IMR-90 (cell line): ENCODE measurements at regions not wholly inside any gene's neighbourhood (a gene's known extent, or its start where the extent isn't known, plus 50 kb on each side); places are given as distances from the start of the nearest gene placed in this dataset.
A peak's percentile ranks its signal among the peaks of the same experiment; 100 is the strongest.

Source experiments
- ATAC-seq: fragments of 200-7000 bp; cut with Tn5 transposase; 2 replicates; pipeline ENCODE4 v1.9.1; 2020; ENCODE audit warnings: low read depth, mild to moderate bottlenecking, moderate library complexity
- BruUV-seq: library from RNA; stranded (reverse); fragments of 400-500 nt; replicated peaks from 2 replicates; lab custom pipeline; 2021; lab: Mats Ljungman, UMichigan
- CTCF ChIA-PET: fragments of 300-600 bp; formaldehyde crosslinking; extraction: SDS; loops from one replicate; lab custom pipeline; 2021; ENCODE audit warnings: antibody characterized with exemption; lab: Yijun Ruan, JAX
- POLR2A ChIA-PET: fragments of 300-600 bp; sonication (Branson Sonifier 250); formaldehyde crosslinking; loops from one replicate; lab custom pipeline; 2022; ENCODE audit warnings: antibody characterized with exemption; ENCODE audit not compliant: unreplicated experiment; lab: Charles Lee
- DNase-seq: peaks from one replicate; pipeline ENCODE4 v3.0.0; 2013
- H2AFZ ChIP-seq: replicated peaks from 2 replicates; pipeline ENCODE3; 2013; ENCODE audit warnings: low read length, mild to moderate bottlenecking; ENCODE audit not compliant: poor library complexity
- H2AK5ac ChIP-seq: 2 replicates; pipeline ENCODE4 v1.6.1; 2013; ENCODE audit warnings: low read depth, low read length, inconsistent platforms
- H2AK9ac ChIP-seq: replicated peaks from 2 replicates; pipeline ENCODE3; 2013; ENCODE audit warnings: mild to moderate bottlenecking, low read depth, low read length, moderate library complexity; ENCODE audit not compliant: poor library complexity
- H2BK120ac ChIP-seq: 2 replicates; pipeline ENCODE4 v1.6.1; 2013; ENCODE audit warnings: low read depth, low read length, inconsistent platforms
- H2BK15ac ChIP-seq: 3 replicates; pipeline ENCODE4 v1.6.1; 2013; ENCODE audit warnings: low read depth, low read length, inconsistent platforms
- H2BK20ac ChIP-seq: 2 replicates; pipeline ENCODE4 v1.6.1; 2013; ENCODE audit warnings: low read depth, mild to moderate bottlenecking, inconsistent platforms, low read length, moderate library complexity
- H2BK5ac ChIP-seq: 2 replicates; pipeline ENCODE4 v1.6.1; 2013; ENCODE audit warnings: mild to moderate bottlenecking, low read depth, low read length, inconsistent platforms; ENCODE audit not compliant: poor library complexity, severe bottlenecking
- H3K14ac ChIP-seq: replicated peaks from 2 replicates; pipeline ENCODE4 v1.6.1; 2013; ENCODE audit warnings: low read depth, low read length, inconsistent platforms
- H3K18ac ChIP-seq: 2 replicates; pipeline ENCODE4 v1.6.1; 2013; ENCODE audit warnings: low read depth, low read length, control low read depth
- H3K23ac ChIP-seq: 2 replicates; pipeline ENCODE4 v1.6.1; 2013; ENCODE audit warnings: low read depth, low read length, inconsistent platforms
- H3K27ac ChIP-seq: 2 replicates; pipeline ENCODE4 v1.5.1; 2013; ENCODE audit warnings: mild to moderate bottlenecking, control low read depth, low read length; ENCODE audit not compliant: insufficient read depth
- H3K27me3 ChIP-seq: 2 replicates; pipeline ENCODE4 v1.6.1; 2013; ENCODE audit warnings: low read length; ENCODE audit not compliant: control insufficient read depth, insufficient read depth
- H3K36me3 ChIP-seq: 2 replicates; pipeline ENCODE4 v1.6.1; 2013; ENCODE audit warnings: low read length, mixed read lengths; ENCODE audit not compliant: control insufficient read depth, insufficient read depth
- H3K4ac ChIP-seq: 2 replicates; pipeline ENCODE4 v1.6.1; 2013; ENCODE audit warnings: low read depth, low read length, inconsistent platforms
- H3K4me1 ChIP-seq: 2 replicates; pipeline ENCODE4 v1.6.1; 2013; ENCODE audit warnings: low read length, mixed read lengths; ENCODE audit not compliant: control insufficient read depth, insufficient read depth
- H3K4me2 ChIP-seq: 2 replicates; pipeline ENCODE4 v1.6.1; 2013; ENCODE audit warnings: low read depth, mild to moderate bottlenecking, control low read depth, low read length, moderate library complexity
- H3K4me3 ChIP-seq: 2 replicates; pipeline ENCODE4 v1.5.1; 2013; ENCODE audit warnings: low read depth, mild to moderate bottlenecking, control low read depth, low read length, moderate library complexity; ENCODE audit not compliant: insufficient read depth
- H3K56ac ChIP-seq: 2 replicates; pipeline ENCODE4 v1.6.1; 2013; ENCODE audit warnings: low read length, inconsistent platforms; ENCODE audit not compliant: insufficient read depth; ENCODE audit errors: extremely low read depth
- H3K79me1 ChIP-seq, 2 experiments: 2 replicates each; pipeline ENCODE4 v1.6.1; 2013; ENCODE audit warnings: low read length in 2 of 2, inconsistent platforms in 1 of 2, low read depth in 1 of 2
- H3K9ac ChIP-seq: 2 replicates; pipeline ENCODE4 v1.6.1; 2013; ENCODE audit warnings: low read depth, low read length, control low read depth
- H3K9me1 ChIP-seq: 2 replicates; pipeline ENCODE4 v1.6.1; 2013; ENCODE audit warnings: low read length, inconsistent platforms; ENCODE audit not compliant: insufficient read depth
- H3K9me3 ChIP-seq: 2 replicates; pipeline ENCODE4 v1.6.1; 2013; ENCODE audit warnings: low read length; ENCODE audit not compliant: control insufficient read depth, insufficient read depth
- H4K20me1 ChIP-seq: 2 replicates; pipeline ENCODE4 v1.6.1; 2013; ENCODE audit warnings: low read length, inconsistent platforms; ENCODE audit not compliant: insufficient read depth
- H4K5ac ChIP-seq: 2 replicates; pipeline ENCODE4 v1.6.1; 2013; ENCODE audit warnings: mild to moderate bottlenecking, low read depth, low read length, control low read depth
- H4K8ac ChIP-seq, 2 experiments: 2 replicates each; pipeline ENCODE4 v1.6.1; 2013; ENCODE audit warnings: low read depth in 2 of 2, low read length in 2 of 2, control low read depth in 1 of 2, inconsistent platforms in 1 of 2
- H4K91ac ChIP-seq: 2 replicates; pipeline ENCODE4 v1.6.1; 2013; ENCODE audit warnings: low read depth, low read length, inconsistent platforms; ENCODE audit not compliant: insufficient read depth
- BHLHE40 ChIP-seq: fragments of 150-350 bp; IDR thresholded peaks from 2 replicates; pipeline ENCODE4 v1.6.1; 2016; ENCODE audit warnings: mild to moderate bottlenecking, low read depth, low read length
- CEBPB ChIP-seq: IDR thresholded peaks from 2 replicates; pipeline ENCODE4 v1.6.1; 2012; ENCODE audit warnings: low read depth, low read length, improper control_type of control experiment
- CHD1 ChIP-seq: IDR thresholded peaks from 2 replicates; pipeline ENCODE4 v1.6.1; 2012; ENCODE audit warnings: low read depth, low read length, improper control_type of control experiment
- FOS ChIP-seq: fragments of 150-350 bp; IDR thresholded peaks from 2 replicates; pipeline ENCODE4 v1.6.1; 2016; ENCODE audit warnings: low read depth, low read length
- MAFK ChIP-seq: IDR thresholded peaks from 2 replicates; pipeline ENCODE4 v1.6.1; 2012; ENCODE audit warnings: low read depth, low read length, improper control_type of control experiment
- POLR2A ChIP-seq: IDR thresholded peaks from 2 replicates; pipeline ENCODE4 v1.6.1; 2012; ENCODE audit warnings: mild to moderate bottlenecking, low read depth, low read length
- RAD21 ChIP-seq: IDR thresholded peaks from 2 replicates; pipeline ENCODE4 v1.6.1; 2012; ENCODE audit warnings: low read length, improper control_type of control experiment
- RCOR1 ChIP-seq: IDR thresholded peaks from 2 replicates; pipeline ENCODE4 v1.6.1; 2012; ENCODE audit warnings: mild to moderate bottlenecking, low read length, improper control_type of control experiment; ENCODE audit not compliant: insufficient replicate concordance
- WGBS, 2 experiments: methylation state at CpG; one replicate each; pipeline versions ENCODE4 v1.1.5 to v1.1.7; 2013; ENCODE audit warnings: missing lambda C conversion rate in 2 of 2; ENCODE audit not compliant: insufficient read length in 1 of 2; ENCODE audit errors: extremely low coverage in 2 of 2; 5-methylcytosine and 5-hydroxymethylcytosine counted together
- dilution Hi-C: fragments of 300-500 bp; cut with HindIII; formaldehyde crosslinking; loops from one replicate; pipeline ENCODE4 v1.14.3; 2018; ENCODE audit warnings: low sequenced_read_pairs; ENCODE audit not compliant: unreplicated experiment
- in situ Hi-C: fragments of 300-500 bp; cut with MboI; formaldehyde crosslinking; loops from 3 replicates; pipeline ENCODE4 v1.14.3; 2019; ENCODE audit warnings: low sequenced_read_pairs, inconsistent platforms, mixed read lengths
- intact Hi-C: fragments of 100-400 bp; cut with micrococcal nuclease; formaldehyde crosslinking; loops from 2 replicates; pipeline ENCODE4 v1.10.0; 2022
- TF ChIP-seq, protein P1 (sequence below): fragments of 150-350 bp; IDR thresholded peaks from 2 replicates; pipeline ENCODE4 v1.6.1; 2017; ENCODE audit warnings: mild to moderate bottlenecking, antibody characterized with exemption, low read length, low read depth

GRCh38 chr16:24635900-24636610, 93.4 kb upstream of the TNRC6A start:
- H2AK9ac ChIP-seq = no peak overlapping the region
- no peaks in the 10 kb centered on the region for H3K27me3 ChIP-seq
- peak overlapping the region; percentile 38 for H3K4me2 ChIP-seq
- DNase-seq (peak; percentile 91), ATAC-seq (peak; percentile 83)
- H3K4me3 ChIP-seq = no peak overlapping the region
- H3K9ac ChIP-seq = peak overlapping the region; percentile 44
- peak overlapping the region; percentile 90 for H2BK120ac ChIP-seq
- ChIA-PET POLR2A (no interaction called here), CTCF (interaction anchor here (0.6 kb wide), 1 partner anchor 421 kb away, joined by 4 read pairs; no protein-coding TSS in a partner anchor)
- TF ChIP-seq POLR2A = no peak
- no peak for TF ChIP-seq FOS
- TF ChIP-seq RCOR1 = no peak
- TF ChIP-seq RAD21 = no peak
- TF ChIP-seq BHLHE40 = peak; percentile 70; the same call in 1 of the 2 replicates
- TF ChIP-seq, protein P1, sequence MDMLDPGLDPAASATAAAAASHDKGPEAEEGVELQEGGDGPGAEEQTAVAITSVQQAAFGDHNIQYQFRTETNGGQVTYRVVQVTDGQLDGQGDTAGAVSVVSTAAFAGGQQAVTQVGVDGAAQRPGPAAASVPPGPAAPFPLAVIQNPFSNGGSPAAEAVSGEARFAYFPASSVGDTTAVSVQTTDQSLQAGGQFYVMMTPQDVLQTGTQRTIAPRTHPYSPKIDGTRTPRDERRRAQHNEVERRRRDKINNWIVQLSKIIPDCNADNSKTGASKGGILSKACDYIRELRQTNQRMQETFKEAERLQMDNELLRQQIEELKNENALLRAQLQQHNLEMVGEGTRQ = peak; percentile 71
- peak; percentile 71 for TF ChIP-seq MAFK
- TF ChIP-seq CHD1 = no peak
- TF ChIP-seq CEBPB = peak; percentile 81
- peak overlapping the region; percentile 20; the same call in 1 of the 2 replicates for H2AK5ac ChIP-seq
- H3K27ac ChIP-seq = peak overlapping the region; percentile 84
- H3K4ac ChIP-seq = peak overlapping the region; percentile 81
- H3K36me3 ChIP-seq = no peaks in the 10 kb centered on the region
- H3K9me1 ChIP-seq = peaks cover 5% of the 10 kb centered on the region
- WGBS, 2 experiments = no CpG with 5 or more reads among the region's 6 CpGs
- in situ Hi-C loops (no loop called here), dilution Hi-C loops (no loop called here), intact Hi-C loops (loop anchor here (1.0 to 5.0 kb wide), 2 partner anchors 10 to 96 kb away; no protein-coding TSS in a partner anchor)
- no peaks in the 10 kb centered on the region for H4K20me1 ChIP-seq
- H4K91ac ChIP-seq = peak overlapping the region; percentile 40
- H2BK20ac ChIP-seq = peak overlapping the region; percentile 85
- BruUV-seq = no TSS peak
- H3K9me3 ChIP-seq = no peaks in the 10 kb centered on the region
- peak overlapping the region; percentile 43; the same call in 1 of the 3 replicates for H2BK15ac ChIP-seq
- no peak overlapping the region for H2AFZ ChIP-seq
- 0 out of 2 replicates have a peak overlapping the region, but pooled peaks have one; percentile 46 for H3K56ac ChIP-seq
- H2BK5ac ChIP-seq = peak overlapping the region; percentile 77
- H3K23ac ChIP-seq = peak overlapping the region; percentile 74
- peaks cover 3% of the 10 kb centered on the region for H3K4me1 ChIP-seq
- H3K14ac ChIP-seq = peak overlapping the region; percentile 34; the same call in 1 of the 2 replicates
- H4K8ac ChIP-seq = peak overlapping the region in 1 of 2 experiments; percentile 80; a peak in 2 of 4 replicates
- H4K5ac ChIP-seq = peak overlapping the region; percentile 70
- no peaks in the 10 kb centered on the region for H3K79me1 ChIP-seq
- peak overlapping the region; percentile 92 for H3K18ac ChIP-seq
